Activated effector memory CD4-positive, alpha-beta T cell treated with Interleukin-2 at 50 U/mL for 16 hours (primary cell): ENCODE measurements at regions not wholly inside any gene's neighbourhood (a gene's known extent, or its start where the extent isn't known, plus 50 kb on each side); places are given as distances from the start of the nearest gene placed in this dataset.
"Not testable (repeated sequence)": the region's sequence is repeated elsewhere in the genome, so short reads cannot be mapped to it uniquely, and the experiment has no call there.

Source experiments
- DNase-seq: peaks from one replicate; pipeline ENCODE4 v3.0.0-alpha.2; 2020

GRCh38 chr19:27966390-27966816 is 1246.5 kb downstream of the UQCRFS1 start:
- no peak for DNase-seq

GRCh38 chr19:27964185-27964584 is 1248.8 kb downstream of the UQCRFS1 start:
- no peak for DNase-seq

GRCh38 chr19:27962264-27962663 is 1250.7 kb downstream of the UQCRFS1 start:
- no peak for DNase-seq

GRCh38 chr19:27955485-27956480 is 1257.2 kb downstream of the UQCRFS1 start:
- no peak for DNase-seq

DNA sequence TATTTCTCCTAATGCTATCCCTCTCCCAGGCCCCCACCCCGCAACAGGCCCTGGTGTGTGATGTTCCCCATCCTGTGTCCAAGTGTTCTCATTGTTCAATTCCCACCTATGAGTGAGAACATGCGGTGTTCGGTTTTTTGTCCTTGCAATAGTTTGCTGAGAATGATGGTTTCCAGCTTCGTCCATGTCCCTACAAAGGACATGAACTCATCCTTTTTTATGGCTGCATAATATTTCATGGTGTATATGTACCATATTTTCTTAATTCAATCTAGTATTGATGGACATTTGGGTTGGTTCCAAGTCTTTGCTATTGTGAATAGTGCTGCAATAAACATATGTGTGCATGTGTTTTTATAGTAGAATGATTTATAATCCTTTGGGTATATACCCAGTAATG is 1270.3 kb downstream of the UQCRFS1 start:
- DNase-seq = not testable (repeated sequence)

DNA sequence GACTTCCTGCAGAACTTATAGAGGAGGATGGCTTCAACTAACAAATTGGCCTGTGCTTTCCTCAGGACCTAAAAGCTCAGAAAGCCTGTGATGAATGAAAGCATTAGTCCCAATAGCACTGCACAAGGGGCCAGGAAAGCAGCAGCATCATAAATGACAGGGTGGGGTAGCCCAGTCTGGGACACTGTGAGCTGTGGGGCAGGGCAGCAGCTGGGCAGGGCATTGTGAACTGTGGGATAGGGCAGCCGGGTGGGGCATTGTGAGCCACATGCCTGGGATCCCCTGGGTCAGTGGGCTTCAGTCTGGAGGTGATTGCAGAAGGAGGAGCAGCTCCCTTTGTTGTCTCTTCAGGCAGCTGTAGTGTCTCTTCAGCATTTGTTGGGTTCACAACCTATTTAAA is 1276.8 kb downstream of the UQCRFS1 start:
- no peak for DNase-seq

DNA sequence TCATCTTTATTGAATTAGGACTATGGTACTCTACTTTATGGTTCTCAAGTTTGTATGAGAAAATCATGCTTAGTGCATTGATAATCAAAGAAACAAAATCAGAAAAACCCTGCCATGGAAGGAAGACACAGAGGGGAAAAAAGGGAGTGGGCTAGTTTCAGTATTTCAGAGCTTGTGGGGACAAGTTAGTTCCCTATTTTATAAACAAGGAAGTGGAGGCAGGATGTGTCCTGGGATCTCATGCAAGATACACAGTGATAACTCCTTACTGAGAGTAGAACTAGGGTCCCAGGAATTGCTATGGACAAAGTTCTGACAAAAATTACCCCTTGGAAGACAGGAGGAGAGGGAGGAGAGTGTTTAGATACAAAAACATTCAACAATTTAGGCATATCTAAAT is 1277.3 kb downstream of the UQCRFS1 start:
- DNase-seq = no peak

DNA sequence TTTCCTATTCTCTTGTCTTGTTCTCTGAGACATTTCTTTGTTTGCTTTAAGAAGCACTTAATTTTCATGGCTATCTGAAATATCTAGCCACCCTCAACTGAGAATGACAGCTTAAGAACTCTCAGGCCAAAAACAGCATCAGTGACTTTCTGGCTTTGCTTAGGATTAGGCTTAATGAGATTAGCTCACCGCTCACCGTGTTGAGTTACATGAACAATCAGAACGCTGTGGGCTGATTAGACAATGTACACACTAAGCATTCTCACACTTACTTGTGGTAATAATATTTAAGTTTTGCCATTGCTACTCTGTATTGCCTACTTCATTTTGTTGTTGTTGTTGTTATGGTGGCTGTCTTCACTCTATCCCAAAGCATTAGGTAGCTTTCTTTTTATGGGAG is 1283.6 kb downstream of the UQCRFS1 start:
- no peak for DNase-seq

DNA sequence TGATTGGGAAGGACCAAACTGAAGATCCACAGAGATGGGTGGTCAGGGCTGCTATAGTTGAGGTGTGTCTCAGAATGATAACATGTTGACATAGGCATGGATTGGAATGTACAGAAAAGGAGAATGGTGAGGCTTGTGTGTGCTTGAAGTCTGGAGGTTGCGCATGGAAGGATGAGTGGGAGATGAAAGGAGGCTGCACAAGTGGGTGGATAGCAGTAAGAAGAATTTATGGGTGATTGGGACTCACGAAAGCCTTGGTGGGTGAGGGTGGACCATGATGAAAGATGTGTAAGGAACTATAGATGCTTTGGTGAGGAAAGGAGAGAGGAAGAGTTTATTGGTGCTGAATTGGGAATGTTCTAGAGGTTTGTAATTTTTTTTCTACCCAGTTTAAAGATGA is 1287.7 kb downstream of the UQCRFS1 start:
- no peak for DNase-seq

- DNase-seq = no peak
Observed at GRCh38 chr19:27922970-27923369, 1290.0 kb downstream of the UQCRFS1 start.

GRCh38 chr19:27920774-27921173 is 1292.2 kb downstream of the UQCRFS1 start:
- no peak for DNase-seq

- DNase-seq = no peak
Observed at GRCh38 chr19:27918818-27919217, 1294.1 kb downstream of the UQCRFS1 start.

DNA sequence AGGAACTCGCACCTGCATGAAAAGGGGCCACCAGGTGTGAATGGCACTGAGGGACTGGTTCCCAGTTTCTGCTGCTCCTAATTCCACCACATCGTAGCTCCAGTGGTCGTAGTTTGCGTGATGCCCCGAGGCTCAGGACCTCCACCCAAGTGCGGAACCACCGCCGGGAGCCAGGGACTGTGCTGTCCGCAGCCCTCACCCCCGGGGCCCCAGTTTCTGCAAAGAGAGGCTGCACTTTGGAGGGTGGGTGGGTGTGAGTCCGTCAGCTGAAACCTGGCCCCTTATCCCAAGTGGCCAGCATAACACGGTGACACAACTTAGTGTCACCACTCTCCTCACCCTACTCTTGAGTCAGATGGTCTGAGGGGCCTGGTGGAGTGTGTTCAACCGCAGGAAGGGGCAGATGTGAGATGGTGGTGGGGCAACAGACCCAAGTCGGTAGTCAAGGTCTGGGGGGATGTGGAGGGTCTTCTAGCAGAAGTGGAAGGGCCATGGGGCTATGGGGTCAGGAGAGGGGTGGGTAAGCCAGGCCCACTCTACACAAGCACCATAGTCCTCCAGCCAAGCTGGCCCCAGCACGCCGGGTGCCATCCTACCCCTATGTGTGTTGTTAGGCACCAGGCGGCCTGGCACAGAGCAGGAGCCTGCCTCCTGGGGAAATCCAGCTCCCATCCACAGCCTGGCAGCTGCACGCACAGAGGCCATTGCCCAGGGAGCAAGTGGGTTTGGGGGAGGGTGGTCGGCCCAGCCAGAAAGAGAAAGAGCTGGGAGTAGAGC is 1301.6 kb downstream of the UQCRFS1 start:
- no peak for DNase-seq

DNA sequence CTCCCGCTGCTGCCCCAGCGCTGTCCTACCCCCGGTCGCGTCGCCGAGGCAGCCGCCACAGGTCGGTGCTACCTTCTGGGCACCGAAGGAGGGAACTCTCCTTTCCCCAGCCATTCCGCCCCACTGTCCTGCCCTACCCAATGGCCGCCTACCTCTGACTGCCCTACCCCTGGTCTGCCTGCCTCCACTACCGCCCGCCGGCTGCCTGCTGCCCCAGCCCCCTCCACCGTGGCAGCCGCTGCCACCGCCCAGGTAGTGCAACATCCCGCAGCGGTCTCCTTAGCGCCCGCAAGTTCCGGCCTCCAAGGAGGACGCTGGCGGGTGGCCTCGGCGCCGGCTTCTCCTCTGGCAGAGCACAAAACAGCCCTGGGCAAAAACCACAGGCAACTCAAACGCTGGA is 1303.1 kb downstream of the UQCRFS1 start:
- no peak for DNase-seq

GRCh38 chr19:27909185-27909840 is 1303.6 kb downstream of the UQCRFS1 start:
- no peak for DNase-seq

GRCh38 chr19:27906081-27906480 is 1306.9 kb downstream of the UQCRFS1 start:
- DNase-seq = no peak

- DNase-seq = no peak
Observed at GRCh38 chr19:27905074-27905473, 1307.9 kb downstream of the UQCRFS1 start.

- DNase-seq = no peak
Observed at GRCh38 chr19:27901078-27901477, 1311.9 kb downstream of the UQCRFS1 start.

GRCh38 chr19:27896091-27896490 is 1316.9 kb downstream of the UQCRFS1 start:
- DNase-seq = no peak

GRCh38 chr19:27894906-27895754 is 1317.8 kb downstream of the UQCRFS1 start:
- DNase-seq = no peak

DNA sequence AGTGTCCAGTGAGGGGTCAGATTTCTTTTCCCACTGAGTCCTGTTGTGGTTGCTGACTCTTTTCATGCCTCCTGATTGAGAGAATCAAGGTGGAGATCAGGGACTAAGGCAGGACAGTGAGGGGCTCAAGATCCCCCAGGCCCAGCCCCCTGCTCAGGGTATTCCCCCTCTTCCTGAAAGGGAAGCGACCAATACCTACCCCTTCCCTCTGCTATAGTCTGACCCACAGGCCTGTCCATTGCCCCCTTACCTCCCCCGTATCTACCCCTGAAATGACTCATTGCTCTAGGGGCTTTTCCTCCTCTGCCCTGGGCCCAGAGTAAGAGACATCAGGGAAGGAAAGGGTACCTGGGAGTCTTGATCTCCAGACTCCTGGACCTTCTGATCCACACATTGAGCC is 1320.5 kb downstream of the UQCRFS1 start:
- DNase-seq = no peak

GRCh38 chr19:27891411-27891810 is 1321.5 kb downstream of the UQCRFS1 start:
- no peak for DNase-seq
